ENCODE measurements at regions not wholly inside any gene's neighbourhood (a gene's known extent, or its start where the extent isn't known, plus 50 kb on each side); places are given as distances from the start of the nearest gene placed in this dataset.

GRCh38 chr9:75505654-75506053 lies 384.8 kb upstream of the PCSK5 start:
- CTCF ChIA-PET, result no interaction called here
- POLR2A ChIA-PET, result no interaction called here
- no peak for TF ChIP-seq CTCF (IDR thresholded peaks at IDR 0.05; ENCODE audit: low read depth, low read length)

GRCh38 chr9:75529463-75529862 lies 361.0 kb upstream of the PCSK5 start:
- Histone ChIP-seq H3K9me3 (ENCODE audit: control insufficient read depth, insufficient read depth, low read length) (peaks cover 19% of the 10 kb centered on the region), H3K4me3 (ENCODE audit: low read depth, low read length) (no peak overlapping the region), H3K27me3 (ENCODE audit: control insufficient read depth, insufficient read depth, low read length) (no peaks in the 10 kb centered on the region), H3K27ac (ENCODE audit: low read depth, low read length) (no peak overlapping the region)
- no peak for TF ChIP-seq CTCF (IDR thresholded peaks at IDR 0.05; ENCODE audit: low read depth, low read length)
- POLR2A ChIA-PET, result no interaction called here
- no peak for DNase-seq (ENCODE audit: low read depth, low spot score)
- CTCF ChIA-PET, result no interaction called here

More at GRCh38 chr9:75505654-75506053, 384.8 kb upstream of the PCSK5 start:
- DNase-seq (ENCODE audit: low read depth, low spot score), result no peak
- Histone ChIP-seq H3K27me3 (ENCODE audit: control insufficient read depth, insufficient read depth, low read length) (no peaks in the 10 kb centered on the region), H3K27ac (ENCODE audit: low read depth, low read length) (no peak overlapping the region), H3K4me3 (ENCODE audit: low read depth, low read length) (no peak overlapping the region), H3K9me3 (ENCODE audit: control insufficient read depth, insufficient read depth, low read length) (no peaks in the 10 kb centered on the region)

- TF ChIP-seq CTCF (IDR thresholded peaks at IDR 0.05; ENCODE audit: low read depth, low read length), result no peak
- Histone ChIP-seq H3K9me3 (ENCODE audit: control insufficient read depth, insufficient read depth, low read length) (peaks cover 15% of the 10 kb centered on the region), H3K27ac (ENCODE audit: low read depth, low read length) (no peak overlapping the region), H3K4me3 (ENCODE audit: low read depth, low read length) (no peak overlapping the region), H3K27me3 (ENCODE audit: control insufficient read depth, insufficient read depth, low read length) (no peaks in the 10 kb centered on the region)
- DNase-seq (ENCODE audit: low read depth, low spot score), result no peak
- CTCF ChIA-PET, result no interaction called here
- POLR2A ChIA-PET, result no interaction called here
These were observed 358.9 kb upstream of the PCSK5 start for GRCh38 chr9:75531588-75531987.

GRCh38 chr9:75532233-75533050 lies 358.0 kb upstream of the PCSK5 start:
- no peak for TF ChIP-seq CTCF (IDR thresholded peaks at IDR 0.05; ENCODE audit: low read depth, low read length)
- H3K27ac ChIP-seq (ENCODE audit: low read depth, low read length), result no peak overlapping the region
- DNase-seq (ENCODE audit: low read depth, low spot score), result no peak
- no peak overlapping the region for H3K4me3 ChIP-seq (ENCODE audit: low read depth, low read length)
- peaks cover 7% of the 10 kb centered on the region for H3K9me3 ChIP-seq (ENCODE audit: control insufficient read depth, insufficient read depth, low read length)
- POLR2A ChIA-PET, result no interaction called here
- CTCF ChIA-PET, result no interaction called here
- H3K27me3 ChIP-seq (ENCODE audit: control insufficient read depth, insufficient read depth, low read length), result no peaks in the 10 kb centered on the region

- no peak for TF ChIP-seq CTCF (IDR thresholded peaks at IDR 0.05; ENCODE audit: low read depth, low read length)
- Histone ChIP-seq H3K27me3 (ENCODE audit: control insufficient read depth, insufficient read depth, low read length) (no peaks in the 10 kb centered on the region), H3K4me3 (ENCODE audit: low read depth, low read length) (no peak overlapping the region), H3K27ac (ENCODE audit: low read depth, low read length) (no peak overlapping the region), H3K9me3 (ENCODE audit: control insufficient read depth, insufficient read depth, low read length) (peaks cover 9% of the 10 kb centered on the region; the same call in 1 of the 2 replicates)
- ChIA-PET CTCF (no interaction called here), POLR2A (no interaction called here)
- DNase-seq (ENCODE audit: low read depth, low spot score), result no peak
These were observed 350.9 kb upstream of the PCSK5 start for GRCh38 chr9:75539523-75539922.

All from AG04450 (cell line).